A549 (cell line): ENCODE measurements at regions not wholly inside any gene's neighbourhood (a gene's known extent, or its start where the extent isn't known, plus 50 kb on each side); places are given as distances from the start of the nearest gene placed in this dataset.

Experiments used
- CHD2 ChIP-seq: fragments of 150-350 bp; IDR thresholded peaks from 2 replicates; pipeline ENCODE4 v1.6.1; 2014; ENCODE audit warnings: low read length; ENCODE audit not compliant: partially characterized antibody
- CTCF ChIP-seq: fragments of >200 bp; sonication (Bioruptor Twin); formaldehyde crosslinking; IDR thresholded peaks from 3 replicates; pipeline ENCODE4 v1.5.1; 2016
- EHMT2 ChIP-seq: fragments of 200-600 bp; sonication (generic); IDR thresholded peaks from 2 replicates; pipeline ENCODE4 v1.6.1; 2016; ENCODE audit warnings: antibody characterized with exemption, low read depth, mild to moderate bottlenecking, moderate library complexity
- EP300 ChIP-seq, 2 experiments: fragments of >200 bp; sonication (Bioruptor Twin); formaldehyde crosslinking; IDR thresholded peaks; 2 replicates in 1 of 2; 3 replicates in 1 of 2; pipeline ENCODE4 v1.6.1; 2016 to 2017
- KDM1A ChIP-seq: fragments of 200-600 bp; sonication (generic); IDR thresholded peaks from 2 replicates; pipeline ENCODE4 v1.6.1; 2016; ENCODE audit warnings: low read depth, mild to moderate bottlenecking
- MAFK ChIP-seq: fragments of 450-650 bp; IDR thresholded peaks from 2 replicates; pipeline ENCODE4 v1.6.1; 2014; ENCODE audit not compliant: partially characterized antibody
- NR3C1 ChIP-seq: fragments of >200 bp; sonication (Bioruptor Twin); formaldehyde crosslinking; IDR thresholded peaks from 3 replicates; pipeline ENCODE4 v1.6.1; 2017
- POLR2A ChIP-seq: IDR thresholded peaks from 2 replicates; pipeline ENCODE4 v1.6.1; 2012; ENCODE audit warnings: mild to moderate bottlenecking, low read length
- REST ChIP-seq: fragments of 200-600 bp; sonication (generic); IDR thresholded peaks from 2 replicates; pipeline ENCODE4 v1.6.1; 2016; ENCODE audit warnings: antibody characterized with exemption, mild to moderate bottlenecking, moderate library complexity
- RNF2 ChIP-seq: fragments of 200-600 bp; sonication (generic); IDR thresholded peaks from 2 replicates; pipeline ENCODE4 v1.6.1; 2016; ENCODE audit warnings: low read depth, mild to moderate bottlenecking, antibody characterized with exemption, moderate library complexity, borderline replicate concordance
- TP53 ChIP-seq: fragments of 250-450 bp; sonication (Bioruptor Pico); IDR thresholded peaks from 2 replicates; pipeline ENCODE4 v1.5.0; 2021; ENCODE audit warnings: mild to moderate bottlenecking, moderate library complexity

DNA sequence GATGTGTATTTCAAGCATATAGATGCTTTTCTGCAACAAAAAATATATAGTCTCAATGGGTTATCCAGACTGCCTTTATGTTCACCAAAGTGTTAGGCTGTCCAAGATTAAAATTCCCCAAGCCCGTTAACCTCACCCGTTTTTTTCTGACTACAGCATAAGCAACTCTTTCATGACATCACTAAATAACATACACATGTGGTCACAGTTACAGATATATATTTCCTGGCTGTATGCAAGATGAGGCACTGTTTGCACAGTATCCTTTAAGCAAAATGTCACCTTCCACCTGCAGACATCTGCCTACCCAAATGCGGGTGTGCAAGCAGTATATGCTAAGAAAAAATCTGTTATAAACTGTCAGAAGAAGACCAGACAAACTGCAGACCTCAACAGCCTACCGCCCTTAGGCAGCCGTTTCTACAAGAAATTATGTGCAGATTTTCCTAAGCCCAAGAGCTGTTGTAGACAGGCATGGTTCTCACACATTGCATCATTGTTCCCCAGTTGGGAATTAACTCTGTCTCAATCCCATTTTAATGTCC lies 183.1 kb upstream of the MXRA5 start:
- no peak for TF ChIP-seq KDM1A
- no peak for TF ChIP-seq CTCF
- TF ChIP-seq NR3C1 = no peak
- no peak for TF ChIP-seq CHD2
- no peak for TF ChIP-seq EP300 (IDR thresholded peaks at IDR 0.05)
- no peak for TF ChIP-seq MAFK
- TF ChIP-seq REST = no peak
- TF ChIP-seq EHMT2 = no peak
- TF ChIP-seq POLR2A = no peak
- no peak for TF ChIP-seq RNF2
- TF ChIP-seq TP53 (CRISPR knock-in tag) = no peak
